Hematopoietic multipotent progenitor cell treated with erythropoietin and hydrocortisone succinate and interleukin-3 and kit ligand, for 8 days (in vitro differentiated cells): ENCODE measurements at regions not wholly inside any gene's neighbourhood (a gene's known extent, or its start where the extent isn't known, plus 50 kb on each side); places are given as distances from the start of the nearest gene placed in this dataset.

Source experiments
- DNase-seq: peaks from one replicate; pipeline ENCODE4 v3.0.0-alpha.2; 2015

- DNase-seq, result no peak
Measured at GRCh38 chr2:223227338-223227737, 175.3 kb downstream of the KCNE4 start.

DNA sequence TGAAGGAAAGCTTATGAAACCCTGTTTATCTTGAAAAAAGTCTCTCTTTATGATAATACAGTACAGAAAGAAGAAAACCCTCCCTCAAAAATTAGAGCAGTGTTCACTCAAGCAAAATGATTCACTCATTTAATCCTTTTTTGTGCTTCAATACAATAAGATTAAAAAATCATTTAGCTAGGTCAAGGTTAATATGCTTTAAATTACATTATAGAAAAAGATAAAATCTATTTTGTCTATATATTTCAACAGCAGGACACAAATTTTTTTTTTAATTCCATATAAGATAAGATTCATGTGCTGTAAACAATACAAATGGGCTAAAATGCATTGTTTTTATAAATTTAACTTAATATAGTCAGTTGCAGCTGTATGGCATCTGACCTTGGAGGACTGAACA lies 176.9 kb downstream of the KCNE4 start:
- DNase-seq, result no peak

GRCh38 chr2:223230352-223230751 lies 178.4 kb downstream of the KCNE4 start:
- DNase-seq, result no peak

DNA sequence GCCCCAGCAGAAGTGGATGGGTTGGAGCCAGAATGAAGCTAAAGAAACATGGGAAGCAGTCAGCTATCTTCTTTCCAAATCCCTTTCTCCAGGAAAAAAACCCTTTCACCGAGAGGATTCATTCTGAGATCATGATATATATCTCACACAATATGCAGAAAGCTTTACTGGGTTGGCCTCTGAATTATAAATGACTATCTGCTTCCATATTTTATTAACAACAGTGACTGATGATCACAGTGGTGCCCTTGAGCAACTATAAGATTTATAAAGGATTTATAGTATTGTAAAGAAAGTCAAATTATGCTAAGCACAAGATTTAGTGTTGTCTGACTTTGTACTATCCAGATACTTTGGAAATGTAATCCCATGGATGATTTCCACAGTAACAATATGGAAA lies 180.3 kb downstream of the KCNE4 start:
- DNase-seq, result no peak

DNA sequence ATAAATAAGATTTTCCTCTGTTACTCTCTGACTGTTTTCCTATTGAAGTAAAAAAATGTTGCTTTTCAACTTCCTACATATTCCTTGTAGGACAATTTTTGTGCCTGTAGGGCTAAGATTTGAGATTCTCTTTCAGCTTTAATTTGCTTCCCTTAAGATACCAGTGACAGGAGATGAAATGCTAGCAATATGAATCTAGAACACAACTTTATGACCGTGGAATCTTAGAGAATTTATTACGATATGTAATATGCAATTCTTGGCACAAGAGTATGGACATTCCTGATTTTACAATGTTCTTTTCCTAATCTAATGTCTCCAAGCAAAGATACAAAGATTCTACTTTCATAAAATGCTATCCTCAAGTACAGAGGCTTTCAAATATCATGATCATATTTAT lies 180.9 kb downstream of the KCNE4 start:
- no peak for DNase-seq

GRCh38 chr2:223235986-223236385 lies 184.0 kb downstream of the KCNE4 start:
- DNase-seq, result no peak

DNA sequence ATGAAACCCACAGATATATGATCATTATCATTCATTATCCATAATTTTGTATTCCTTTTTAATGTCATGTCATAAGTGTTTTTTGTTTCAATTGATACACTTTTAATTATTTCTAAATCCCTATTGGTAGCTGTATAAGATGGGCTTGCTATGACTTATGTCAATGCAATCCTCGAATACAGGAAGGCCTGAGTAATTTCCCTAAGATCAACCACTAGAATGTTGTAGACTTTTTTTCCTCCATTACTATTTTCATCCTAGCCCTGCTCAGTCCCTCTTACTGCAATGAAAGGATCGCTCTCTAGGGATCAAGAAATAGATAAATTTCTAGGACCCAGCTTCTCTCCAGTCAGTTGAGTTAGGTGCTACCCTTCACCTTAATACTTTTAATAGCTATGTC lies 186.3 kb downstream of the KCNE4 start:
- no peak for DNase-seq

DNA sequence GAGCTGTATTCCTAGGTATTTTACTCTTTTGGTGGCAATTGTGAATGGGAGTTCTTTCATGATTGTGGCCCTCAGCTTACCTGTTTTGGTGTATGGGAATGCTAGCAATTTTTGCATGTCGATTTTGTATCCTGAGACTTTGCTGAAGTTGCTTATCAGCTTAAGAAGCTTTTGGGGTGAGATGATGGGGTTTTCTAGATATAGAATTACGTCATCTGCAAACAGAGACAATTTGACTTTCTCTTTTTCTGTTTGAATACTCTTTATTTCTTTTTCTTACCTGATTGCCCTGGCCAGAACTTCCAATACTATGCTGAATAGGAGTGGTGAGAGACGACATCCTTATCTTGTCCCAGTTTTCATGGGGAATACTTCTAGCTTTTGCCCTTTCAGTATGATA lies 191.2 kb downstream of the KCNE4 start:
- DNase-seq, result no peak

GRCh38 chr2:223247136-223247535 lies 195.1 kb downstream of the KCNE4 start:
- DNase-seq, result no peak

DNA sequence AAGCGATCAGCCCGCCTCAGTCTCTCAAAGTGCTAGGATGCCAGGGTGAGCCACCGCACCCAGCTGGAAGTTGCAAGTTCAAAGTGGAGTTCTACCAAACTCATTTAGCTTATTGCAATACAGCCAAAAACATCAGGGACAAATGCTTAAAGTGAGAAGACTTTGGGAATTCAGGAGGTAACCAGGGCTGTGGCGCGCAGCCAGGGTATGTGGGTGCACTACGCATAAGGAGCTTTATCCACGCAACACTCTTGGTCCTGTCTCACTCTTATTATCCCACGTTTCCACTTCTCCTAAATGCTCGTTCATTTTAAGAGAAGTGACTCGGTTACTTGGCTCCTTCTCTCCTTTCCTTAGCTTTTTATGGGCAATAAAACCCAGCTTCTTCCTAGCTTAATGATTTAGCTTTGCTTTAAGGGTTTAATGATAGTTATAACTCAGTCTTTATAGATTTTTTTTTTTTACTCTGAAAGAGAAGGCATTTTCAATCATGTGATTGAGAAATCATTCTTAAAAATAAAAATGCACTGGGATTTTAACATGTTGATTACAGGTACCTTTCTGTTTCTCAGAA lies 199.8 kb downstream of the KCNE4 start:
- no peak for DNase-seq

DNA sequence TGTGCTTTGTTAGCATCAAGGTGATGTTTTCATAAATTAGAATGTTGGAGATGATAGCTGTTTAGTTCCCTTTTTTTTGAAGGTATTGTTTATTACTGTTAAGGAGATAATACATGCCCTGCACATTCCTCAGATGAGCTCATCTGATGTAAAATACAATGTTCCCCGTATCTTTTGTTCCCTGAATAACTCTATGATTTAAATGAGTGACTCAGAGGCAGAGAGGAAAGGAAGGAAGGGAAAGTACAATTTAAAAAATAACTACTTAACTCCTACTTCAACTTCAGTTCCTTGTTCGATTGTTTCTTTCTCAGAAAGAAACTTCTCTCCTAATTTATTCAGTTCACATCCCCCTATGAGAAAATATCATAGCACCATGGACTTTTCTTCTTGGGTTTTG lies 208.7 kb downstream of the KCNE4 start:
- no peak for DNase-seq

DNA sequence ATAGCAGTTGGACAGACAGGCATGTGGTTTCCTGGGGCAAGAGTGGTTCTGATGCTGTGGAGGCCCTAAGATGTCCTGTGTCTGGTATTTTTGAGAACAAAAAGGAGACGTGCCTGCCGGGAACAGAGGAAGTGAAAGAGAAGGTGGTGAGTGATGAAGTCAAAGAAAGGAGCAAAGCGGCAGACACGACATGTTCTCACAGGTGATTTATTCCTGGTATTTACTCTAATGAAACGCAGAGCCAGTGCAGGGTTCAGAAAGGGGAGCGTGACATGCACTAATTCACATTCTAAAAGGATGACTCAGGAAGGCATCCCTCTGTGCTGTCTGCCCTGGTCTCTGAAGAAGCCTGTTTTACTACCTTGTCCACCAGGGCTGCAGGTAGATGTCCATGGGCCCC lies 211.0 kb downstream of the KCNE4 start:
- DNase-seq, result no peak

DNA sequence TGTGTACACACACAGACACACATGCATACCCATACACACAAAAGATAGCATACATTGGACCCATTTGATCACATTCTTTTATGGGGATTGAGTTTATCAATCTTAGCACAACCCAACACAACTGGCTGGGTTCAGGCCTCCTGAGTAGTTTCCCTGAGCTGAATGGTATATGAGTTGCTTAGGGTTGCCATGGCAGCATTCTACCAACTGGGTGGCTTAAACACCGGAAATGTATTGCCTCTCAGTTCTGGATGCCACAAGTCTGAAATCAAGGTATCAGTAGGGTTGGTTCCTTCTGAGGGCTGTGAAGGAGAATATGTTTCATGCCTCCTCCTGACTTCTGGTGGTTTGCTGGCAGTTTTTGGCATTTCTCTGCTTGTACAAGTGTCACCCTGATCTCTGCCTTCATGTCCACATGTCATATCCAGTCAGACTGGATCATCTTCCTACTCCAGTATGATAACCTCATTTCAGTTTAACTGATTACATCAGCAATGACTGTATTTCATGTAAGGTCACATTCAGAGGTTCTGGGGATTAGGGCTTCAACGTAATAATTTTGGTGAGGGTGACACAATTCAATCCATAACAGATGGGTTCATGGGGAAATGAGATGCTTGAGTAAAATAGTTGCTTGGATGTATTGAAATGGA lies 212.7 kb downstream of the KCNE4 start:
- no peak for DNase-seq

DNA sequence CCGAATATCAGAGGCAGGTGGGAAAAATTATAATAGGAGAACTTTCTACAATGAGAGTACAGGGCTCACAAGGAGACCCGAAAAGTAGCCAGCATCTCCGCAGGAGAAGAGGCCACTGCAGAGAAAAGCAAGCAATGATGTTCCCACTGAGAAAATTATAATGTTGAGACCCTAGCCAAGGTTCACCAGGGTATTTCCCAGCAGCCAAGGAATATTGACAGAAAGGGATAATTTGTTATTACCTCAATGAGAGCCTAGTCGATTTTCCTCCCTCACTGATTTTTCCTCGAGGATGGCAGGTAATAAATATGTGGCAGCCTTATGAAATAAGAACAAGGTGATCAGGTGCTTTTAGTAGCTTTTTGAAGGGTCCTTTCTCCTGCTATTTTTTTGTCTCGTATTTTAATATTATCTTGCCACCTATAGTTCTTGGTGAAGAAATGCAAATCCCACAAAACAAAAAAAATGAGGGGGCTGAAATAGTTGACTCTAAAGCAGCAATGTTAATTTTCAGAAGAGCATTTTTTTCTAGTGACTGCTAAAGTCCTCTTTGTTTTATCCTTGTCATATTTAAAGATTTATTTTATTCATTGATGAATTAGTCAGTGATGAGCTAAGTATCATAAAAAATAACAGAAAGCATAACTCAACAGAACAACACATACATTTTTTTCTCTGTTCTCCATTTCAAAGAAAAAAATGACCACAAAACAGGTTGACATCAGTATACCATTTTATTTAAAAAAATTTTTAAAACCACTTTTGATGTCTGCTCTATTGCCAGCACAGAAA lies 215.4 kb downstream of the KCNE4 start:
- DNase-seq, result no peak

GRCh38 chr2:223269386-223269785 lies 217.4 kb downstream of the KCNE4 start:
- no peak for DNase-seq

DNA sequence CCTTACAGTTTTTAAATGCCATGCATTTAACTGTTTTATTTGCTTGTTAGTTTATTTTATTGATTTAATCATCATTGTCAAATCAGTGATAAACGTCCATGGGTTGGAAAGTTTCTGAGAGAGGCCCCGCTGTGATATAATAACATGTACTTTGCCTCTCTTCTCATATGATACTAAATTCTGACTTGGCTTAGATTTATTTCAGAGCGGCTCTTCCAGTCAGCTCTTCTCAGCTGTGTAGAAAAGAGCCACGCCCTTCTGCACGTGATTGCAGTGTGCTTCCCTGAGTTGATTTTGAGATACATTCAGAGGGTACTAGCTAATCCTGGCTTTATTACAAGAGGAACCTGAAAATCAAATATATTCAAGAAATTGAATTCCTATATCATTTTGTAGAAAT lies 218.6 kb downstream of the KCNE4 start:
- DNase-seq, result no peak

- DNase-seq, result no peak
Measured at GRCh38 chr2:223273995-223274394, 222.0 kb downstream of the KCNE4 start.

DNA sequence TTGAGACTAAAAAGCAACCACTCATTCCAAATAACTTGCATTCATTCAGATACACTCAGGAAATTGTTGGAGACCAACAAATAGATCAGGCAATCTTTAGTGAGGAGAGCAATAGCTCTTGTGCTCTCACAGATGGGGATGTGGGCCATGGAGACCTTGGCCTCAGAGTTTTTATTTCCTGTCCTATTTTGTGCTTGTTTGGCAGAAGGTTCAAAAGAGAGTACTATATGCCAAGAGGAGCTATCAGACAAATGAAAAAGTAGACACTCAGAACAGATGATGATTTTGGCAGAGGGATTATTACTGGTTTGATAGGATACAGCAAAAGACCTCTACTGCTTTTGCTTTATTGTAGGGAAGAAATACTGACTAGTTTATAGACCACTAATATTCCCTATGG lies 230.2 kb downstream of the KCNE4 start:
- no peak for DNase-seq

- no peak for DNase-seq
Measured at GRCh38 chr2:223283329-223283728, 231.3 kb downstream of the KCNE4 start.

- DNase-seq, result no peak
Measured at GRCh38 chr2:223283771-223284170, 231.8 kb downstream of the KCNE4 start.

- DNase-seq, result no peak
Measured at GRCh38 chr2:223285370-223286265, 233.6 kb downstream of the KCNE4 start.

DNA sequence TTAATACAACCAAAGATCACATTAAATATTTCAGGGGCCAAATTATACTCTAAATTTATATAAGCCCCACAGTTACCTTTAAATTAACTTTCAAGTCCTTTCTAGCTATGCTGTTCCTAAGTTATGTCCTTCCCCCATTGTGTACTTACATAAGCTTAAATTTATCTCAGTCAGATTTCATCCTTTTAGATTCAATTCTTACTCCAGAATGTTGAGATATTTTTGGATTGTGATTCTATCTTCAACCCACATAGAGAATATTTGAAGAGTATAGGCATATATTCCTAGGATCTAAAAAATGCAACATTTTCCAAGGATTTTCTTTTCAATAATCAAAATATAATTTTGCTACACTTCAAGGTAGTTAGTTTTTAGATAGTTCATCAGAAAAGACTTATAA lies 242.8 kb downstream of the KCNE4 start:
- no peak for DNase-seq

DNA sequence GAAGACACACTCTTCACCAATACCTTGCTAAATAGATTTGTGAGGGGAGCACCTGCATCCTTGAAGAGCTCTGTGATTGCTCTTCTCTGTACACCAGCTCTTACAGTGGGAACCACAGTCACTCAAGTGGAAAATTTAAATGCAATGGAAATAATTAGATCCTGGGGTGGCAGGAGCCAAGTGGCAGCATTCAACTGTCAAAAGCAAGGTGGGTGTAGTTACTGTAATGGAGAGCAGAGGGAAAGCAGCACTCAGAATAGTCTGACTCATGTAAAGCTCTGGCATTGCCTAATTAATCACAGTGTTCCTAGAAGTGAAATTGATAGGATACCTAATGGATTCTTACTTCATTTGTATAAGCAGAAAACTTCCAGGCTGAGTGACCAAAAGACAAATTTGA lies 245.8 kb downstream of the KCNE4 start:
- DNase-seq, result no peak
